ENCODE measurements at regions not wholly inside any gene's neighbourhood (a gene's known extent, or its start where the extent isn't known, plus 50 kb on each side); places are given as distances from the start of the nearest gene placed in this dataset.
A peak's percentile ranks its signal among the peaks of the same experiment; 100 is the strongest.

- TF ChIP-seq EP300 (IDR thresholded peaks at IDR 0.05) = no peak
Measured at GRCh38 chr14:35961697-35962274, 135.6 kb downstream of the BRMS1L start.

GRCh38 chr14:35959835-35960234 is 133.7 kb downstream of the BRMS1L start:
- Histone ChIP-seq H3K36me3 (no peaks in the 10 kb centered on the region), H3K4me3 (no peak overlapping the region), H3K9me3 (no peaks in the 10 kb centered on the region), H3K4me1 (no peaks in the 10 kb centered on the region), H3K27me3 (no peaks in the 10 kb centered on the region), H3K27ac (replicated peaks in 1 of 4) (no peak overlapping the region)
- no peak for TF ChIP-seq POLR2AphosphoS5 (IDR thresholded peaks at IDR 0.05)
- TF ChIP-seq CTCF (IDR thresholded peaks at IDR 0.05) = no peak
- intact Hi-C loops (cut with DNase I) = no loop called here
- DNase-seq (ENCODE audit: extremely low spot score) = no peak

More at GRCh38 chr14:35961697-35962274, 135.6 kb downstream of the BRMS1L start:
- H3K9me3 ChIP-seq = no peaks in the 10 kb centered on the region
- H3K4me1 ChIP-seq = no peaks in the 10 kb centered on the region
- DNase-seq (ENCODE audit: extremely low spot score) = peak; percentile 47
- WGBS = 82% methylated on average over 3 of the region's 3 CpGs
- intact Hi-C loops (cut with DNase I) = no loop called here
- H3K27me3 ChIP-seq = no peaks in the 10 kb centered on the region
- H3K27ac ChIP-seq (replicated peaks in 1 of 4) = no peak overlapping the region
- H3K36me3 ChIP-seq = no peaks in the 10 kb centered on the region
- no peak overlapping the region for H3K4me3 ChIP-seq

- intact Hi-C loops (cut with DNase I) = no loop called here
- TF ChIP-seq CTCF (IDR thresholded peaks at IDR 0.05) = no peak
- no peak for TF ChIP-seq POLR2A (IDR thresholded peaks at IDR 0.05; ENCODE audit: low read depth)
- TF ChIP-seq POLR2AphosphoS5 (IDR thresholded peaks at IDR 0.05) = no peak
- TF ChIP-seq EP300 (IDR thresholded peaks at IDR 0.05) = no peak
- Histone ChIP-seq H3K27me3 (no peaks in the 10 kb centered on the region), H3K36me3 (no peaks in the 10 kb centered on the region), H3K4me3 (no peak overlapping the region), H3K9me3 (no peaks in the 10 kb centered on the region), H3K27ac (replicated peaks in 1 of 4) (no peak overlapping the region), H3K4me1 (no peaks in the 10 kb centered on the region)
- DNase-seq (ENCODE audit: extremely low spot score) = peak; percentile 47
- 92% methylated on average over 4 of the region's 4 CpGs for WGBS
Measured at GRCh38 chr14:35958499-35958898, 132.4 kb downstream of the BRMS1L start.

- intact Hi-C loops (cut with DNase I) = no loop called here
- 91% methylated on average over 13 of the region's 13 CpGs for WGBS
- no peak for TF ChIP-seq EP300 (IDR thresholded peaks at IDR 0.05)
- TF ChIP-seq POLR2AphosphoS5 (IDR thresholded peaks at IDR 0.05) = no peak
- TF ChIP-seq POLR2A (IDR thresholded peaks at IDR 0.05; ENCODE audit: low read depth) = no peak
- no peak for TF ChIP-seq CTCF (IDR thresholded peaks at IDR 0.05)
Measured at GRCh38 chr14:35956376-35957085, 130.4 kb downstream of the BRMS1L start.

GRCh38 chr14:35952584-35952983 is 126.4 kb downstream of the BRMS1L start:
- Histone ChIP-seq H3K27ac (replicated peaks in 1 of 4) (no peak overlapping the region), H3K27me3 (no peaks in the 10 kb centered on the region), H3K9me3 (no peaks in the 10 kb centered on the region), H3K4me3 (no peak overlapping the region), H3K4me1 (peaks cover 0 to 7% (median 0%) of the 10 kb centered on the region in 4 donors), H3K36me3 (no peaks in the 10 kb centered on the region)
- whole genome bisulfite sequencing = 53% methylated on average over 3 of the region's 3 CpGs
- no peak for TF ChIP-seq POLR2AphosphoS5 (IDR thresholded peaks at IDR 0.05)
- no peak for TF ChIP-seq CTCF (IDR thresholded peaks at IDR 0.05)
- TF ChIP-seq POLR2A (IDR thresholded peaks at IDR 0.05; ENCODE audit: low read depth) = no peak
- no peak for TF ChIP-seq EP300 (IDR thresholded peaks at IDR 0.05)
- intact Hi-C loops (cut with DNase I) = no loop called here
- peak; percentile 62 for DNase-seq (ENCODE audit: extremely low spot score)

More at GRCh38 chr14:35956376-35957085, 130.4 kb downstream of the BRMS1L start:
- Histone ChIP-seq H3K27ac (replicated peaks in 1 of 4) (no peak overlapping the region), H3K4me1 (no peaks in the 10 kb centered on the region), H3K27me3 (no peaks in the 10 kb centered on the region), H3K36me3 (no peaks in the 10 kb centered on the region), H3K9me3 (no peaks in the 10 kb centered on the region), H3K4me3 (no peak overlapping the region)
- DNase-seq (ENCODE audit: extremely low spot score) = peak; percentile 88
